Naive B cell (primary cell): ENCODE measurements at regions not wholly inside any gene's neighbourhood (a gene's known extent, or its start where the extent isn't known, plus 50 kb on each side); places are given as distances from the start of the nearest gene placed in this dataset.

Experiments used
- ATAC-seq, 2 donors: fragments of 150-1000 bp; cut with Tn5 transposase; 2 replicates each; pipeline ENCODE4 v1.10.0; 2021; ENCODE audit warnings: low read depth in 2 of 2, mild to moderate bottlenecking in 2 of 2, moderate library complexity in 2 of 2
- DNase-seq: peaks from one replicate; pipeline ENCODE4 v3.0.0; 2022
- H3K27ac Mint-ChIP-seq, 6 donors: one replicate each; pipeline ENCODE4 v1.8.0; 2020 to 2022; ENCODE audit warnings: mild to moderate bottlenecking in 6 of 6, mixed read lengths in 6 of 6, moderate library complexity in 5 of 6, inconsistent platforms in 2 of 6
- H3K27me3 Mint-ChIP-seq, 3 donors: one replicate each; pipeline ENCODE4 v1.8.0; 2021 to 2022; ENCODE audit warnings: mixed read lengths in 3 of 3, mild to moderate bottlenecking in 1 of 3
- H3K36me3 Mint-ChIP-seq, 2 donors: one replicate each; pipeline ENCODE4 v1.8.0; 2020 to 2022; ENCODE audit warnings: mixed read lengths in 2 of 2, inconsistent platforms in 1 of 2, mild to moderate bottlenecking in 1 of 2
- H3K4me1 Mint-ChIP-seq, 3 donors: one replicate each; pipeline ENCODE4 v1.8.0; 2020 to 2022; ENCODE audit warnings: mixed read lengths in 3 of 3, inconsistent platforms in 1 of 3, mild to moderate bottlenecking in 1 of 3, moderate library complexity in 1 of 3
- H3K4me3 Mint-ChIP-seq, 8 donors: one replicate each; pipeline ENCODE4 v1.8.0; 2020 to 2022; ENCODE audit warnings: mild to moderate bottlenecking in 8 of 8, mixed read lengths in 8 of 8, moderate library complexity in 8 of 8, inconsistent platforms in 2 of 8
- H3K9me3 Mint-ChIP-seq, 7 donors: one replicate each; pipeline ENCODE4 v1.8.0; 2020 to 2022; ENCODE audit warnings: mixed read lengths in 7 of 7, mild to moderate bottlenecking in 5 of 7, inconsistent platforms in 2 of 7, moderate library complexity in 1 of 7

GRCh38 chr4:71639380-71639779 is 144.5 kb downstream of the GC start:
- H3K27ac Mint-ChIP-seq, result peak overlapping the region in 1 of 6 donors; percentile 65
- peak overlapping the region in 1 of 8 donors; percentile 48 for H3K4me3 Mint-ChIP-seq
- ATAC-seq (no peak), DNase-seq (no peak)
- H3K9me3 Mint-ChIP-seq, result peaks cover 4 to 20% (median 9%) of the 10 kb centered on the region in 7 donors
- H3K27me3 Mint-ChIP-seq, result peaks cover 5 to 15% (median 12%) of the 10 kb centered on the region in 3 donors
- H3K4me1 Mint-ChIP-seq, result no peaks in the 10 kb centered on the region
- H3K36me3 Mint-ChIP-seq, result peaks cover 7 to 8% of the 10 kb centered on the region in 2 donors

GRCh38 chr4:71635139-71635748 is 148.6 kb downstream of the GC start:
- DNase-seq, result no peak

GRCh38 chr4:71634364-71634763 is 149.5 kb downstream of the GC start:
- Mint-ChIP-seq H3K27ac (peak overlapping the region in 1 of 6 donors; percentile 48), H3K36me3 (peaks cover 4 to 6% of the 10 kb centered on the region in 2 donors), H3K9me3 (peaks cover 2 to 22% (median 7%) of the 10 kb centered on the region in 7 donors), H3K27me3 (peaks cover 7 to 14% (median 8%) of the 10 kb centered on the region in 3 donors), H3K4me3 (no peak overlapping the region), H3K4me1 (no peaks in the 10 kb centered on the region)
- no peak for ATAC-seq
- no peak for DNase-seq

More at GRCh38 chr4:71635139-71635748, 148.6 kb downstream of the GC start:
- no peak for ATAC-seq
- no peak overlapping the region for H3K27ac Mint-ChIP-seq
- peaks cover 8 to 15% (median 12%) of the 10 kb centered on the region in 3 donors for H3K27me3 Mint-ChIP-seq
- H3K4me3 Mint-ChIP-seq, result no peak overlapping the region
- H3K9me3 Mint-ChIP-seq, result peaks cover 5 to 26% (median 10%) of the 10 kb centered on the region in 7 donors
- H3K4me1 Mint-ChIP-seq, result no peaks in the 10 kb centered on the region
- peaks cover 7 to 8% of the 10 kb centered on the region in 2 donors for H3K36me3 Mint-ChIP-seq

GRCh38 chr4:71630803-71631202 is 153.1 kb downstream of the GC start:
- peaks cover 0 to 7% (median 5%) of the 10 kb centered on the region in 3 donors for H3K27me3 Mint-ChIP-seq
- H3K9me3 Mint-ChIP-seq, result peaks cover 0 to 31% (median 20%) of the 10 kb centered on the region in 7 donors
- DNase-seq (no peak), ATAC-seq (no peak)
- H3K4me3 Mint-ChIP-seq, result no peak overlapping the region
- H3K27ac Mint-ChIP-seq, result no peak overlapping the region
- H3K36me3 Mint-ChIP-seq, result no peaks in the 10 kb centered on the region
- no peaks in the 10 kb centered on the region for H3K4me1 Mint-ChIP-seq

- H3K27me3 Mint-ChIP-seq, result peaks cover 0 to 5% (median 4%) of the 10 kb centered on the region in 3 donors
- no peak for ATAC-seq
- no peaks in the 10 kb centered on the region for H3K36me3 Mint-ChIP-seq
- no peak for DNase-seq
- H3K4me1 Mint-ChIP-seq, result no peaks in the 10 kb centered on the region
- H3K27ac Mint-ChIP-seq, result no peak overlapping the region
- H3K9me3 Mint-ChIP-seq, result peaks cover 4 to 61% (median 31%) of the 10 kb centered on the region in 7 donors
- H3K4me3 Mint-ChIP-seq, result no peak overlapping the region
These were observed 158.9 kb downstream of the GC start for GRCh38 chr4:71625005-71625404.
